NCI-H2227 (cell line): ENCODE measurements at regions not wholly inside any gene's neighbourhood (a gene's known extent, or its start where the extent isn't known, plus 50 kb on each side); places are given as distances from the start of the nearest gene placed in this dataset.

Experiments used
- DNase-seq: peaks from one replicate; lab custom pipeline; 2025; ENCODE audit not compliant: unreplicated experiment; lab: John Stamatoyannopoulos, UW

- no peak for DNase-seq
Observed at GRCh38 chr10:3631701-3632330, 153.2 kb downstream of the KLF6 start.

DNA sequence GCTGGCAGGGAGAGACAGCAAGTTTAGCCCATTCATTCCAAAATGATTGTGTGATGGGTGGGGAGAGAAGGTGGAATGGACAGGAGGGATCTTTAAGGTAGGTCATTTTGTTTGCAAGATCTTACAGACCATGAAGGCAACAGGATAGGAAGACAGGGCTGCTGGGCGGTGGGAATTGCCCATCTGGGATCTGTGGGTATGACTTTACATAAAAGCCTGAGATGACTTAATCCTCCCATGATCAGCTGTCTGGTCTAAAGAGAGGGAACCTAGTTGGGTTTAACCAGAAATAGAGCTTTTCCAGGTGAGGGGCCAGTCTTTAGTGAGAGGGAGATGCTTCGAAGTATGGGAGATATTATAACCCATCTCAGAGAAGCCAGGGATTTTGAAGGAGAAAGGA lies 153.7 kb downstream of the KLF6 start:
- DNase-seq = no peak

DNA sequence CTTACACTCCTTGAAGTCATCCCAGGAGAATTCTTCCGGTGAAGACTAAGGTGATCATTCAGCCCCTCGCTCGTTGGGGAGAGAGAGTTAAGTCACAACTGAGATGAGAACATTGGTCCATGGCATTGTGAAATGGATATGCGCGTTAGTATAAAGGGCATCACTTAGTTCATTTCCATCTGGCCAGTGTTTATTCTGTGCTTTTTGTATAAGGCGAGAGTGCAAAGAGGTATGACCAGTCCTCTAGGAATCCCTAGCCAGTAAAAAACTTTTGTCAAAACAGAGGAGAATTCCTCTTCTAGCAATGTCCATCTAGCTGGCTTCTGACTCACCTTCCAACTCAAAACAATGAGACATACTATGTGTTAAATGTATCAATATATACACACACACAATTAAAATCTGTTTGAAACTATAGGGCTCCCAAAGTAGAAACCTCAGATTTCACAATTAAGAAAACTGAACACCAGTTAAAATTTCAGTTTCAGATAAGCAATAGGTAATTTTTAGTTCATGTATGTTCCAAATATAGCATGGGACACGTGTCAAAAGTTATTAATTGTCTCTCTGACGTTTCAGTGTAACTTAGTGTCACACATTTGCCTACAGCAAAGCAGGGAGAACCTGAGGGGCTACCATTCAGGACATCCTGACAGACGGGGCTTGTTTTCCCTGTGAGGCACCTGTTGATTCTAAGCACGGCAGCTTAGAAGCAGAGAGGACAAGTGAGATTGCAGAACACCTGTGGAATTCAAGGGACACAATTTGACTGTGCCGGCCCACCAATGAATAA lies 158.9 kb downstream of the KLF6 start:
- no peak for DNase-seq

DNA sequence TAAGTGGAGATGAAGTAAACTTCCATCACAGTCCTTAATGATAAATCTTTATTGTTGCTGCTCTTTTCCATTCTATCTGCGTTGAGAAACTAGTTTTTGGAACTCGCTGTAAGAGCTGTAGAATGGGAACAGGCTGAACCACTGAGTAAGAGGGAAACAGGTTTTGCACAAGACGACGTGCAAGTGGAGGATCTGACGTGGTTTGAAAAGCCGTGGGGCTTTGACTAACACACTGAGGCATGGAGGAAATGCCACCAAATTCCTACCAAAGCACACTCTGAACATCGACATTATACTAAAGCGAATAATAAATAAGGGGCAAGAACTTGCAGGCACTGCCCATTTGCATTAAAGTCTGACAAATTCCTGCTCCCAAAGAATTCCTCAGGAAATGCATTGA lies 160.6 kb downstream of the KLF6 start:
- DNase-seq = no peak

DNA sequence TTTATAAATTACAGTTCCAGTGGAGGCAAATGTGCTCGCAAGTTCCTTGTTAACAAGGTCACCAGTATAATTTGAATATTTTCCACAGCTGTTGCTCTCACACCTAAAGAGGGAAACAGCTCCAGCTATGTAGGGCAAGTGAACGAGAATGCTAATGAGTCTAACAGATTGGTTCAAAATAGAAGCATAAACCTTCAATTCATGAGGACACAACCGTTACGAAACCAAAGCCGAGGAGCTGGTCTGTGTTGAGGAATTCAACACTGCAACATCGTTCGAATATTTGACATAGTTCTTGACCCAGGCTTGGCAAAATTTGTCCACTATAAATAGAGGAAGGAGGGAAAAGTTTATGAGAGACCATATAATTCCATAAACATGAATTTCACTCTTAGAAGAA lies 161.3 kb downstream of the KLF6 start:
- DNase-seq = no peak

GRCh38 chr10:3622845-3623621 lies 162.0 kb downstream of the KLF6 start:
- no peak for DNase-seq

GRCh38 chr10:3622427-3622826 lies 162.6 kb downstream of the KLF6 start:
- no peak for DNase-seq

GRCh38 chr10:3620818-3621217 lies 164.2 kb downstream of the KLF6 start:
- no peak for DNase-seq

DNA sequence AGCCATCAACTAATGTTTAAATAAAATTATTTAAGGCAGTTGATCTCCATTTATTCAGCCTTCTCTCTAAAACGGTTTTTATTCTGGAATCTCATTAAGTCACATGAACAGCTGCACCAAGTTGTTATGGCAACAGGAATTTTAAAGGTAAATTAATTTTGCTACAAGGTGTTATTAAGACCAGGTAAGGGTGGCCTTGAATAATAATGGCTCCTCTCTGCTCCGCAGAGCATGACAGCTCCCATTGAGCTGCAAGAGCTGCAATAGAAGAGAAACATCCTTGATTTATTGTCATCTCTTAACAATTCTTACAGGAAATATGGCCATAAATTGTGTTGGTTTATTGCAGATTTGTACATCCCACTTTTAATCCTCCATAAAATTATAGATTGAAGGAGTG lies 165.8 kb downstream of the KLF6 start:
- DNase-seq = no peak

GRCh38 chr10:3616880-3617279 lies 168.1 kb downstream of the KLF6 start:
- no peak for DNase-seq

- DNase-seq = no peak
Observed at GRCh38 chr10:3613318-3613717, 171.7 kb downstream of the KLF6 start.

DNA sequence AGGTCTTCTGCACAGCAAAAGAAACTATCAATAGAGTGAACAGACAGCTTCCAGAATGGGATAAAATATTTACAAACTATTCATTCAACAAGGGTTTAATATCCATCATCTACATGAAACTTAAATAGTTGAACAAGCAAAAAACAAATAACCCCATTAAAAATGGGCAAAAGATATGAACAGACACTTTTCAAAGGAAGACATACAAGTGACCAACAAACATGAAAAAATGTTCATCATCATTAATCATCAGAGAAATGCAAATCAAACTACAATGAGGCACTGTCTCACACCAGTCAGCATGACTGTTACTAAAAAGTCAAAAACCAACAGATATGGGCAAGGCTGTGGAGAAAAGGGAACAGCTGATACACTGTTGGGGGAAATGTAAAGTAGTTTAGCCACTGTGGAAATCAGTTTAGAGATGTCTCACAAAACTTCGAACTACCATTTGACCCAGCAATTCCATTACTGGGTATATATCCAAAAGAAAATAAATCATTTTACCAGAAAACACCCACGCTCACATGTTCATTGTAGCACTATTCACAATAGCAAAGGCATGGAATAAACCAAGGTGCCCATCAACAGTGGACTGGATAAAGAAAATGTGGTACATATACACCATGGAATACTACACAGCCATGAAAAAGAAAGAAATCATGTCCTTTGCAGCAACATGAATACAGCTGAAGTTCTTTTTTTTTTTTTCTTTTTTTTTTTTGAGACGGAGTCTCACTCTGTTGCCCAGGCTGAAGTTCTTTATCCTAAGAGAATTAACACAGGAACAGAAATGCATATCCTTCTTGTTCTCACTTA lies 172.6 kb downstream of the KLF6 start:
- no peak for DNase-seq

GRCh38 chr10:3606309-3606708 lies 178.7 kb downstream of the KLF6 start:
- no peak for DNase-seq

DNA sequence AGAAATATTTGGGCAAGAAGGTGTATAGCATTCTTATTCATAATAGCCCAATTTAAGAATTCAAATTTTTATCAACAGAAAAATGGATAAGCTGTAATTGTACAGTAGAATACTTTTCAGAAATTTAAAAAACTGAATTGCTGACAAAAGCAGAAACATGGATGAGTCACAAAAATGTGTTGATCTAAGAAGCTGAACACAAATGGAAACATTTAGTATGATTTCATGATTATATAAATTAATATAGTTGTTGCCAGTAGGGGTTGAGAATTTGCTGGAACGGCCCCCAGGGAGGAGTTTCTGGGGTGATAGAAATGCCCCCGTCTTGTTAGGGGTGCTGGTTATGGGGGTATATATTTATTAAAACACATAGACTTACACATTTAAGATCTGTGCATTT lies 179.1 kb downstream of the KLF6 start:
- no peak for DNase-seq

DNA sequence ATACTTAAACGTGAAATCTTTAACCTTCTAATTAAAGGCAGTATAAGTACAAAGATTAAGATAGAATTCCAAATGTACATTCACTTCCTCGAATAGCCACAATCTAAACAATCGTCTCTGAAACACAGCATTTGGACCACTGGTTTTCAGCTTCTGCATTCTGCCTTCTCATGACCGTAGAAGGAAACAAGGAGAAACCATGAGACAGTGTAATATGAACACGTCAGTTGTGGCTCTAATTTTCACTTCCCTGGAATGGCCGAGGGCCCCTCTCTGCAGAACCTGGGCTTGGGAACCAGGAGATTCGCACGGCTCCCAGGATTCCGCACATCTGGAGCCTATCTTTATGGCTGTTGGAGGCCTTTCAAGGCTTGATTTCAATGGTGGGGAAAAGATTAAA lies 189.3 kb downstream of the KLF6 start:
- DNase-seq = no peak

GRCh38 chr10:3593611-3594010 lies 191.4 kb downstream of the KLF6 start:
- no peak for DNase-seq

GRCh38 chr10:3592424-3592823 lies 192.6 kb downstream of the KLF6 start:
- DNase-seq = no peak

- no peak for DNase-seq
Observed at GRCh38 chr10:3588816-3589215, 196.2 kb downstream of the KLF6 start.

DNA sequence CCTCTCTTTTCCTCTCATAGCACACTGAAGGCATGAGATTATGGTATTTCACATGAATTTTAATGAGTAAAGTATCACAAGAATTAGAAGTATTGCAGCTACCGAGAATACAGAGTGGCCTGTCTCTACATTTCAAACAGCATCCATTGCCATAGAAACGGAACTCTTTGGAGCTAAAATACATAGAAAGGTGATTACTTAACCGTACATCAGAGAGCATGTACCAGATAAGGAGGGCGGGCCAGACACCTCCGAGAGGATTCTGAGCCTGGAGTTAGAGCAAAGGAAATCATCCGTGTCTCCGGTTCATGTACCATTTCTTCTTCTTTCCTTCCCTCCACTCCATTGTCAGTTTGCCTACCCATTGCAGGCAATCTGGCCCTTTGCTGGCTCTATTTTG lies 196.7 kb downstream of the KLF6 start:
- DNase-seq = no peak

GRCh38 chr10:3584926-3585784 lies 199.9 kb downstream of the KLF6 start:
- DNase-seq = no peak
